ENCODE measurements at regions not wholly inside any gene's neighbourhood (a gene's known extent, or its start where the extent isn't known, plus 50 kb on each side); places are given as distances from the start of the nearest gene placed in this dataset.

- TF ChIP-seq EP300 (IDR thresholded peaks at IDR 0.05) (no peak), CTCF (IDR thresholded peaks at IDR 0.05) (no peak)
Observed at GRCh38 chr2:21326152-21326551, 202.4 kb downstream of the TDRD15 start.

All from ovary (tissue), 3 donors.